Suprapubic skin (tissue), 4 donors: ENCODE measurements at regions not wholly inside any gene's neighbourhood (a gene's known extent, or its start where the extent isn't known, plus 50 kb on each side); places are given as distances from the start of the nearest gene placed in this dataset.

Experiments
- EP300 ChIP-seq: sonication (generic); formaldehyde crosslinking; IDR thresholded peaks from one replicate; pipeline ENCODE4 v1.6.1; 2017; ENCODE audit warnings: antibody characterized with exemption
- POLR2A ChIP-seq, 2 donors: fragments of 450-650 bp; IDR thresholded peaks; one replicate each; pipeline ENCODE4 v1.6.1; 2017; ENCODE audit warnings: antibody characterized with exemption in 2 of 2, mild to moderate bottlenecking in 2 of 2, moderate library complexity in 2 of 2
- POLR2AphosphoS5 ChIP-seq, 3 donors: sonication (generic); formaldehyde crosslinking; IDR thresholded peaks; one replicate each; pipeline ENCODE4 v1.6.1; 2017; ENCODE audit warnings: antibody characterized with exemption in 3 of 3
- TF ChIP-seq, protein P1 (sequence below), 2 donors: fragments of 200-600 bp in 1 of 2; fragments of 450-650 bp in 1 of 2; sonication (generic) in 1 of 2; IDR thresholded peaks; one replicate each; pipeline ENCODE4 v1.5.1; 2016 to 2019; ENCODE audit warnings: antibody characterized with exemption in 2 of 2, mild to moderate bottlenecking in 1 of 2, moderate library complexity in 1 of 2

DNA sequence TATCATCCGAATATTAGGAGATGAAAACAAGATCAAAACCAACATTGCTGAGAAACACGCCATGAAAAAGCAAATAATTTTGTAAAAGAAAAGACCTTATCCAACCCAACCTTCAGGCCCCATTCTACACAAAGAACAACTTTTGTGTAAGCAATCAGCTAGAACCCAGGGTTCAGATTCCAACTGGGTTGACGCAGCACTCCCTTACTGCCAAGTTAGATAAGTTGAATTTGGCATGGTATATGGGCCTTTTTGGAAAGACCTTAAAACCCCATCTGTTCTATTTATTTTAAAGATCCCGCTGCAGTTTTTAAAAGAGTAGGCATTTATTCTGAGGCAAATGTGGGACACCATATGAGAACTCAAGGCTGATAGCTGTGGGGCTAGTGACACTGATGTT lies 2033.8 kb upstream of the WWC1 start:
- TF ChIP-seq, protein P1, sequence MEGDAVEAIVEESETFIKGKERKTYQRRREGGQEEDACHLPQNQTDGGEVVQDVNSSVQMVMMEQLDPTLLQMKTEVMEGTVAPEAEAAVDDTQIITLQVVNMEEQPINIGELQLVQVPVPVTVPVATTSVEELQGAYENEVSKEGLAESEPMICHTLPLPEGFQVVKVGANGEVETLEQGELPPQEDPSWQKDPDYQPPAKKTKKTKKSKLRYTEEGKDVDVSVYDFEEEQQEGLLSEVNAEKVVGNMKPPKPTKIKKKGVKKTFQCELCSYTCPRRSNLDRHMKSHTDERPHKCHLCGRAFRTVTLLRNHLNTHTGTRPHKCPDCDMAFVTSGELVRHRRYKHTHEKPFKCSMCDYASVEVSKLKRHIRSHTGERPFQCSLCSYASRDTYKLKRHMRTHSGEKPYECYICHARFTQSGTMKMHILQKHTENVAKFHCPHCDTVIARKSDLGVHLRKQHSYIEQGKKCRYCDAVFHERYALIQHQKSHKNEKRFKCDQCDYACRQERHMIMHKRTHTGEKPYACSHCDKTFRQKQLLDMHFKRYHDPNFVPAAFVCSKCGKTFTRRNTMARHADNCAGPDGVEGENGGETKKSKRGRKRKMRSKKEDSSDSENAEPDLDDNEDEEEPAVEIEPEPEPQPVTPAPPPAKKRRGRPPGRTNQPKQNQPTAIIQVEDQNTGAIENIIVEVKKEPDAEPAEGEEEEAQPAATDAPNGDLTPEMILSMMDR (IDR thresholded peaks at IDR 0.05) = no peak
- TF ChIP-seq POLR2AphosphoS5 (IDR thresholded peaks at IDR 0.05) = no peak
- no peak for TF ChIP-seq POLR2A (IDR thresholded peaks at IDR 0.05)
- no peak for TF ChIP-seq EP300
